HG03565 (cell line): ENCODE measurements at regions not wholly inside any gene's neighbourhood (a gene's known extent, or its start where the extent isn't known, plus 50 kb on each side); places are given as distances from the start of the nearest gene placed in this dataset.

Source experiments
- ATAC-seq: cut with Tn5 transposase; IDR thresholded peaks from one replicate; pipeline ENCODE4 v1.9.1; 2021; ENCODE audit warnings: mild to moderate bottlenecking, moderate library complexity; ENCODE audit not compliant: unreplicated experiment

DNA sequence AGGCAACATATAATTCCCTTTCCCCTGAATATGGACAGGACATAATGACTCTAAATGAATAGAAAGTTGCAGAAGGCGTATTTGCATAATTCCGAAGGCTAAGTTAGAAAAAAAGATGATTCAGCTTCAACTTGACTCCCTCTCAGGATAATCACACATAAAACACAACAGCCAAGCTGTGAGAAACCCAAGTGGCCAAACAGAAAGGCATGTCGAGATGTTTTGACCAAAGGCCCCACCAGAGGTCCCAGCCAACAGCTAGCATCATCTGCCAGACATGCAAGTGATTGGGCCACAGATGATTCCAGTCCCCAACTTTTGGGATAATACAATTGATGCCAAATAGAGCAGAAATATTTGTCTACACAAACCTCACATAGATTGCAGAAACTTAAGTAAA, 444.9 kb downstream of the LTN1 start:
- ATAC-seq = no peak

GRCh38 chr21:28543975-28544374, 448.7 kb downstream of the LTN1 start:
- ATAC-seq = no peak

DNA sequence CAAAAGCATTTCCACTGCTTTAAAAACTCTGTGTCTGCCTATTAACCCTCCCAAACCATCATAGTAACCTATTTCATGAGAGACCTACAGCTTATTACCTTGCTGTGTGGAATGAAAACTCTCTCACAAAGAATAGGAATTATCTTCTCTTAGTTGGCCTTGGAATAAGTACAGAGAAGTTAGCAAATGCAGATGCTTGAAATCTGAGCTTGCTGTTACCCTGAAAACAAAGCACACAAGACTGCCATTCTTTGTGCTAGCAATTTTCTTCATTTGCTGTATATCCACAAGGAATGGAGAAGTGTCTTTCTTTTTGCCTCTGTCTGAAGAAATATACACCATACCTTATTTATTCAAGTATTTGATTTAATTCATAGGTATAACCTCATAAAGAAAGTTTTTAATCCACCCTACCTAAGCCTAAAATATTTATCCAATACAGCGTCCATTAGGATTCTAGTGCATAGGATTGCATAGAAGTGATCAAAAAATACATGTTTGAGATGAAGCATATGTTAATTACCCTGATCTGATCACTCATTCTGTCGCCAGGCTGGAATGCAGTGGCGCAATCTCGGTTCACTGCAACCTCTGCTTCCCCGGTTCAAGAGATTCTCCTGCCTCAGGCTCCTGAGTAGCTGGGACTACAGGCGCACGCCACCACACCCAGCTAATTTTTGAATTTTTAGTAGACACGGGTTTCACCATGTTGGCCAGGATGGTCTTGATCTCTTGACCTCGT, 451.1 kb downstream of the LTN1 start:
- no peak for ATAC-seq

GRCh38 chr21:28540514-28540913, 452.2 kb downstream of the LTN1 start:
- no peak for ATAC-seq

DNA sequence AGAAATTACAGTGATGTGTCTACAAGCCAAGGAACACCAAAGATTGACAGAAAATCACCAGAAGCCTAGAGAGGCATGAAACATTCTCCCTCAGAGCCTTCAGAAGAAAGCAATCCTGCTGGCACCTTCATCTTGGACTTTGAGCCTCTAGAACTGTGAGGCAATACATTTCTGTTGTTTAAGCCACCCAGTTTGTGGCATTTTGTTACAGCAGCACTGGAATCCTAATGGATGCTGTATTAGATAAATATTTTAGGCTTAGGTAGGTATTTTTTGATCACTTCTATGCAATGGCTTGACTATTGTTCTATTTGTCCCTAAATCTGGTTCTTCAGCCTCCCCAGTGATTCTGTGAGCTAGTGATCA, 453.1 kb downstream of the LTN1 start:
- no peak for ATAC-seq

GRCh38 chr21:28538987-28539622, 453.6 kb downstream of the LTN1 start:
- ATAC-seq = no peak

DNA sequence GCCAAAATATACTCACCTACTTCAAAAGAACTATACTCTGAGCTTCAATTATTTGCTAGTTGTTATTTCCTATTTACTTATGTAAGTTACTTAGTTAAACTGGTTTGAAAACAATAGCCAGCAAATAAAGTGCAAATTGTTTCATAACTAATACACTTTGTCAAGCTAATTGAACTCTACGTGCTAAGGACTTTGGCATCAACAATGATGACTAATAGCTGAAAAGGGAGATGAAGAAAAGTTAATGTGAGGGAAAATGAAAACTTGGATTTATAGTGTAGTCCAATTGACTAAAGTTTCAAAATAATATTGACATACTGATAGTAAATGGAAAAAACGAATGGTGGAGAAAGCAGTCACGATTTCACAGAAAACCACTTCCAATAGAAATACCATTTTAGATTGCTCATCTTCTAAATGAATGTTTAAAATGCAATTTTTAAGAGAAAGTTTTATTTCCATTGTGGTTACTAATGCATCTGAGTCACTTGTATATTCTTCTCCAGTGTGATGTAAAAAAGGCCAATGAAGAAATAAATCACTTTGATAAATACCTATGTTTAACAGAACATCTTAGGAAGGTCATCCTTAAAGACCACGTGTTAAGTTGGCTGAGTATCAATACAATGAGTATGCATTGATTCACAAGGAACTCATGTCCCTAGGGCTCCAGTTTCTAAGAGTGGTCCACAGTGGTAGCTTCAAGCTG, 455.2 kb downstream of the LTN1 start:
- ATAC-seq = no peak

DNA sequence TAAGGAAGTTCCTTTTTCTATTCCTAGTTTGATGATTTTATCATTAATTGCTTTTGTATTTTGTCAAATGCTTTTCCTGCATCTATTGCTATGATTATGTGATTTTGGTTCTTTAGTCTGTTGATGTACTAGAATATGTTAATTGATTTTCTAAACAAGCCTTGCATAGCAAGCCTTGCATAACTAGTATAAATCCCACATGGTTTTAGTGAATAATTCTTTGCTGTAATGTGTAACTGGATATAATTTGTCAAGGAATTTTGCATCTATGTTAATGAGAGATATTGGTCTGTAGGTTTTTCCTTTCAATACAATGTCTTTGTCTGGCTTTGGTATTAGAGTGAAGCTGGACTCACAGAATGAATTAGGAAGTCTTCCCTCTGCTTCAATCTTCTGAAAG, 460.2 kb downstream of the LTN1 start:
- no peak for ATAC-seq

DNA sequence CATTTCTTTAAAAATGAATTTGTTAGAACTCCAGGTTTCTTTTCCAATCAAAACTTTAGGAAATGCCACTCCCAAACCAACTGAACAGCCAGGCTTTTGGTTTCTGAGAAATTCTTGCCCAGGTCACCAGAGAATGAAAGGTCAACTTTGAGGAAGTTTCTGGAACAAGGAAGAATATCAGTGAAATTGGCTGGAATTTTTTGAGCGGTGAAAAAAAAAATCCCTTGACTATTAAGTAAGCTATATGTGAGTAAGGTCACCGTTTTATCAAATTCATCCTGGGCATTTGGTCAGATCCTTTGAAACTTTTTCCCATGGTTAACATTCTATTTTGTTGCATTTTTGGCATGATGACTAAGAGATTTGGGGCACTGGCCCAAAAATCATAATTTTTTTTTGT, 469.3 kb downstream of the LTN1 start:
- ATAC-seq = no peak

DNA sequence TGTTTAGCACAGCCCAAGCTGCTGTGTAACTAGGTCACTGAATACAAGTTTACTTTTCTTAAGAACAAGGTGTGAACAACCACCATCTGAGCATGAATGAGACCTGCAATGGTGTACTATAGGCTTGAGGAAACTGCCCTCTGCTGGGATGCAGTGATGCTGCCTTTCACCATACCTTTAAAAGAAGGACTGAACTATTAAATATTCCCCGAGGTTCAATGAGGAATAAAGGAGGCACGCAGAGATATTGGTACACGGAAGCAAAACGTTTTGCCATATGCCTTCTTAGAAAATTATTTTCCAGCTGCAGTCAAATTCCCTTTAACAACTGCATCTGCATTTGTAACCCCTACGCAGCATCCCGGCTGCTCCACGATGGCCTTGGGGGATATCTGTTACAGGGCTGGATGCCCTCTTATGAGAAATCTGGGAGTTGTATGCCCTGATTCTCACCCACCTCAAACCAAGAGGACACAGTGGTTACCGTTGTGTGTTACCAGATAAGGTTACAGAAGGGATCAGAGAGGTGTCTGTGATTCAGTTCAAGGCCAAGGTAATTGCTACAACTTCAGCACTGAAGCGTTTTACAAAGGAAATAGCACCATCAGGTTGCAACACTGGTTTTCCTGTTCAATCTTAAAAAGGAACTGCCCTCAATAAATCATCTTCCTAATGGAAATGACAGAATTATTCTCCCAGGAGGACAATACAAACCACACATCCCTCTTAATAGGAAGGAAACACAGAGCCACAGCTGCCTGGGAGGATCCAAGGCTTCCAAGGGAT, 470.5 kb downstream of the LTN1 start:
- ATAC-seq = no peak

- ATAC-seq = no peak
Observed at GRCh38 chr21:28518630-28519029, 474.0 kb downstream of the LTN1 start.

- ATAC-seq = peak; percentile 98
Observed at GRCh38 chr21:28516991-28517592, 475.6 kb downstream of the LTN1 start.

DNA sequence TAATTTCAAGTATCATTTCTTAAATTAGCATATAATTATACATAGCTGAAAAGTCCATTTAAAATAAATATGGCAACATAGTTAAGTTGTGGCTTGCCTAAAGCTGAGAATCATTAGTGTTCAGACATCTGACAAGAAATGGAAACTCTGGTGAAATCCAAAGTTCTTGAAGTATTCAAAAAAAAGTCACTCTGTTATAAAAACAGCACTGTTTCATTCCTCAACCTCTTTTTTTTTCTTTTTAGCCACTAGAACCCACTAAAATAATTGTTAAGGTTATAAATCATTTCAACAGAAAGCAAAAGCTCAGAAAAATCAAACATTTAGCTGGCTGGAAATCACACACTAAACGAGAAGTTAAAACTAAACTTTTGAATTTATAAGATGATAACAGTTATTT, 476.7 kb downstream of the LTN1 start:
- no peak for ATAC-seq

GRCh38 chr21:28513428-28513827, 479.2 kb downstream of the LTN1 start:
- no peak for ATAC-seq

DNA sequence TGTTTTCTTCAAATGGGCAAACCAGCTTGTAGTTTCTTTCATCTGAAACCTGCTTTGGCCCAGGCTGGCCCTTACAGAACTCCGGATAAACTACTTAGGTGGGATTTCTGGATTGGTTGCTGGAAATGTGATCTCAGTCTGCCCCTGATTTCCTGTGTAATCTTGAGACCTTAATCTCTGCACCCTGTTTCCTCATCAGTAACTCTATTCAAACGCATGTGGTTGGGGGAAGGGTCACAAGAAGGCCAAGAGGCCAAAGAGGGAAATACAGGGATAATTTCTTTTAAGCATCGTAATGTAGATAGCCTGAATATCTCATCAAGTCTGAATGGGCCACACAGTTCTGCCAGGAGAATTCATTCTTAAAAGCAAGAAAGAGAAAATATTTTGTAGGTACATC, 483.6 kb downstream of the LTN1 start:
- ATAC-seq = no peak

DNA sequence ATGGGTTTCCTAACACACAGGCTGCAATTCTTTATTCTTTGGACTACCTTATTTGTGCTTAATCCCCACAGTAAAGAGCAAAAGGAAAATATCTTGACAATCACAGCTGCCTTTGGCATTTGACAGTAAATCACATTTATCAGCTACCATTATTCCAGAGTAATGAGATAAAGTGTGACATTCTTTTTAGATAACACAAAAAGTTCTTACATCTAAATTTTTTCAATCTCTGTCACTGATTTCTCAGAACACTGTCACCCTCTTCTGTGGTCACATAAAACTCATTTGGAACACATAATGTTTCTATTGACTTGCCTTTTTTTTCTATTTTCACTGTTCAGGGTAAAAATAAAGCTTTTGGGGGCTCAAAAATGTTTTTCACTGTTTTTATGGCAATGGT, 484.6 kb downstream of the LTN1 start:
- ATAC-seq = no peak

DNA sequence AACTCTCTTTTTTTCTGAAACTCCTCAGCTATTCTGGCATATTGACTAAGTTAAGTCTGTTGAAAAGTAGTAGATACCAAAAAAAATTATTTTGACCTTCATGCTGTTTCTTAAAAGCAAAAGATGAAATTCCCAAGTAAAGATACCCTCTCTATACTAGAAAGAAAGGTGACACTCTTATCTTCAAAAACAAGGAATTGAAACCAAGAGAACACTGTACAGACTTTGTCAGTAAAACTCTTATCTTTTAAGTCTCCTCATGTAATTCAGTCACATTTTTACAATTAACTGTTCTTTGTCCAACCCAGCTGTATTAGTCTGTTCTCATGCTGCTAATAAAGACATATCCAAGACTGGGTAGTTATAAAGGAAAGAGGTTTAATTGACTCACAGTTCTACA, 496.2 kb downstream of the LTN1 start:
- ATAC-seq = no peak

- no peak for ATAC-seq
Observed at GRCh38 chr21:28492127-28492526, 500.6 kb downstream of the LTN1 start.

- no peak for ATAC-seq
Observed at GRCh38 chr21:28489821-28490350, 502.8 kb downstream of the LTN1 start.

DNA sequence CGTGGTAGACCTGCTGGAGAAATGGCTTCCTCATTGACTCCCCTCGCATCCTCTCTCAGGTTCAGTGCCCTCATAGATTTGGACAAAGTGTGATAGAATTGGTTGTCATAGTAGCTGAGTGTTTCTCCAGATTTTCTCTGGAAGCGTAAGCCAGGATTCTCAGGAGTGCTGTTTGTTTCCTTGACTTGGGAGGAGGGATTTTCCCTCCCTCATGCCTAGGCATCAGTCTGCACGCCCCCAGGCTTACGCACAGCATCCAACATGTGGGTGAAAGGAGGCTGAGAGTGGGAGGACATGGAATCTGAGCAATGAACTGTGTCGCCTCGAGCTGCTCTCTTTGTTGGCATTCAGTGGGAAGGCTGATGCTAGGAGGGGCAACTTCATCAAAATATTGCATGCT, 503.5 kb downstream of the LTN1 start:
- ATAC-seq = no peak
